ENCODE measurements at regions not wholly inside any gene's neighbourhood (a gene's known extent, or its start where the extent isn't known, plus 50 kb on each side); places are given as distances from the start of the nearest gene placed in this dataset.

- no peak for ATAC-seq
- Mint-ChIP-seq H3K27ac (no peak overlapping the region), H3K4me1 (no peaks in the 10 kb centered on the region), H3K27me3 (no peaks in the 10 kb centered on the region), H3K4me3 (no peak overlapping the region), H3K9me3 (no peaks in the 10 kb centered on the region), H3K36me3 (peaks cover 30% of the 10 kb centered on the region)
Observed at GRCh38 chr13:99857738-99858137, 113.8 kb downstream of the ZIC5 start.

- Mint-ChIP-seq H3K4me3 (no peak overlapping the region), H3K4me1 (no peaks in the 10 kb centered on the region)
- ATAC-seq = no peak
Observed at GRCh38 chr13:99855526-99856420, 115.8 kb downstream of the ZIC5 start.

GRCh38 chr13:99854366-99854765, 117.2 kb downstream of the ZIC5 start:
- no peak overlapping the region for H3K27ac Mint-ChIP-seq
- no peaks in the 10 kb centered on the region for H3K27me3 Mint-ChIP-seq
- peaks cover 25% of the 10 kb centered on the region for H3K36me3 Mint-ChIP-seq
- no peaks in the 10 kb centered on the region for H3K4me1 Mint-ChIP-seq
- no peaks in the 10 kb centered on the region for H3K9me3 Mint-ChIP-seq
- no peak overlapping the region for H3K4me3 Mint-ChIP-seq
- ATAC-seq = no peak

More at GRCh38 chr13:99855526-99856420, 115.8 kb downstream of the ZIC5 start:
- Mint-ChIP-seq H3K9me3 (no peaks in the 10 kb centered on the region), H3K27ac (no peak overlapping the region), H3K27me3 (no peaks in the 10 kb centered on the region), H3K36me3 (peaks cover 30% of the 10 kb centered on the region)

DNA sequence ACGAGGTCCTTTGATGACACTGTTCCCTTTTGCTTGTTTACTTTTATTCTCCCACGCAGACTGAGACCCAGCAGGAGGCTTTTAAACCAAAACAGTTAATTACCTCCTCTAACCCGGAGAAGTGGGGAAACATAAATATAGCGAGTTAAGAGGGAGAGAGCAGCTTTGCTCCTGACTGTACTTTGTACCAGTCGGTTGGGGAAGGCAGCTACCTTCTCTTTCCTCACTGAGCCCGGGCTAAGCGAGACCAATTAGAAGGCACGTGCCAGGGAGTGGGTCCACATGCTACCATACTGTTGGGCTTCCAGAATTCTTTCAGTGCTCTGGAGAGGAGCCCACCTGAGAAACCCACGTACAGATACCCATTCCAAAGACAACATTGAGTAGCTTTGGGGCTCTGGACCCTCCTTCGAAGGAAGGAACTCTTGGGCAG, 124.2 kb downstream of the ZIC5 start:
- Mint-ChIP-seq H3K4me3 (no peak overlapping the region), H3K4me1 (no peaks in the 10 kb centered on the region), H3K27me3 (no peaks in the 10 kb centered on the region), H3K36me3 (peaks cover 28% of the 10 kb centered on the region), H3K27ac (no peak overlapping the region), H3K9me3 (no peaks in the 10 kb centered on the region)
- no peak for ATAC-seq

DNA sequence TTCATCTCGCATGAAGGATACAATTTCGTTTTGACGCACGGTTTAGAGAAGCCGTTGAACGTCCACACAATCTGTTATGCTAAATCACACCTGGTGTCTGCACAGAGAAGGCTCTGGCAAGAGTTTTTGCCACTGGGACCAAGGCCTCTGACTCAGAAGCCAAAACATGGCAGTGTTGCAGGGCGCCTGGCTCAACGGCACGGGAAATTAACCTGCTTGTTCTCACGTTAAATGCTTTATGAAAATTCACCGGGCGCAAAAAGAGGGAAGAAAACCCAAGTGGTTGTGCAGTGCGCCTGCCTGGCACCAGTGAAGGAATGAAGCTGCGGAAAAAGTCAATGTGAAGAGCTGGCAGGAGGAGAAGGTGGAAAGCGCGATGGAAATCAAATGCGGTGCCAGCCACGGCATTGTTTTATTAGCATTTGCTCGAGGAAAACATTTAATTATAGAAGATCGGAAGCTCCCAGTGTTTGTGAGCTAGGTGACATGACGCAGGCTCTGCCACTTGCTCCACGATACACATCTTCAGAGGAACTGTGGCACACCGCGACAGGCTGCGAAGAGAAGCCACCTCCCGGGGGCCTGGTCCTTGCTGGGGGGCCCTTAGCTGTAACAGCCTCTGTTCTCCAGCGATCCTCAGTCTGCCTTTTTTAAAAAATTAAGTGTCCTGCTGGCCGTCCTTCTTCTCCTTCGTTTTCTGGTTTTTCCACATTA, 126.2 kb downstream of the ZIC5 start:
- Mint-ChIP-seq H3K4me3 (no peak overlapping the region), H3K9me3 (no peaks in the 10 kb centered on the region), H3K36me3 (peaks cover 28% of the 10 kb centered on the region), H3K27ac (no peak overlapping the region), H3K27me3 (no peaks in the 10 kb centered on the region), H3K4me1 (no peaks in the 10 kb centered on the region)
- no peak for ATAC-seq

DNA sequence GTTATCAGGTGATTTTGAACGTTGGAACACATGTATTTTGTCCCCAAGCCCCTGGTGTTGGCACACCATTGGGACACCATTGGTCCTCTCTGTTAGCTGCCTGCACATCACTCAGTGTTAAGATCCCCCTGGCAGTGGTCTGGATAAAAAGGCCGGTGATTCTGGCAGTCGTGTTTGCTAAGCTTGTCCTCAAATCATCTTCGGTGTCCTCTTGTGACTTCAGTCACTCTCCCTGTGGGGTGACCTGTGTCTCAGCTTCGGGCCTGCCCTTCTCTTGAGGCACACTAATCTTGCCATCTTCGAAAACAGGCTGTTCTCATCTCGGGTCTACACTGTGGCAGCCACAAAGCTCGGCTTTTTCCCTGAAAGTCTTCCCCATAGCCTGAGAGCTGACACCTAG, 127.1 kb downstream of the ZIC5 start:
- Mint-ChIP-seq H3K36me3 (peaks cover 26% of the 10 kb centered on the region), H3K4me3 (no peak overlapping the region), H3K27ac (no peak overlapping the region), H3K27me3 (no peaks in the 10 kb centered on the region), H3K9me3 (no peaks in the 10 kb centered on the region), H3K4me1 (no peaks in the 10 kb centered on the region)
- no peak for ATAC-seq

DNA sequence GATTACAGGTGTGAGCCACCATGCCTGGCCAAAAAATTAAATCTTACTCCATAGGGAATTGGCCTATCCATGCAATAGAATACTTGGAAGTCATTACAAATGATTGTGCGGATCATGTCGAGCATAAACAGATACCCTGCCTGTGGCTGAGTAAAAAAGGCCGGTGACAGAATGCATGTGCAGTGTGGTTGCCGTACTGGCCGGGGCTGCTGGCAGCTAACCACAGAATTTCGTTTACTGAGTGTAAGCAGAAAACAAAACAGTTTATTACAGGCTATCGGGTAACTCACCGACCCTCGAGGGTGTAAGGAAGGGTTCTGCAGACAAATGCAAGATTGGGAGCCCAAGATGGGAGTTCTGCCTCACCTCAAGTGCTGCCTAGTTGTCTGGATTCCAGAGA, 127.7 kb downstream of the ZIC5 start:
- Mint-ChIP-seq H3K9me3 (no peaks in the 10 kb centered on the region), H3K27me3 (no peaks in the 10 kb centered on the region), H3K36me3 (peaks cover 21% of the 10 kb centered on the region), H3K4me3 (no peak overlapping the region), H3K4me1 (no peaks in the 10 kb centered on the region), H3K27ac (no peak overlapping the region)
- ATAC-seq = no peak

- H3K4me3 Mint-ChIP-seq = no peak overlapping the region
- no peak for ATAC-seq
- no peak overlapping the region for H3K27ac Mint-ChIP-seq
- no peaks in the 10 kb centered on the region for H3K9me3 Mint-ChIP-seq
- H3K36me3 Mint-ChIP-seq = peaks cover 21% of the 10 kb centered on the region
- H3K4me1 Mint-ChIP-seq = no peaks in the 10 kb centered on the region
- no peaks in the 10 kb centered on the region for H3K27me3 Mint-ChIP-seq
Observed at GRCh38 chr13:99842405-99842804, 129.2 kb downstream of the ZIC5 start.

GRCh38 chr13:99836291-99836690, 135.3 kb downstream of the ZIC5 start:
- no peak for ATAC-seq
- no peak overlapping the region for H3K4me3 Mint-ChIP-seq

GRCh38 chr13:99835442-99835841, 136.1 kb downstream of the ZIC5 start:
- Mint-ChIP-seq H3K27me3 (no peaks in the 10 kb centered on the region), H3K9me3 (no peaks in the 10 kb centered on the region), H3K27ac (no peak overlapping the region), H3K36me3 (peaks cover 18% of the 10 kb centered on the region), H3K4me1 (no peaks in the 10 kb centered on the region), H3K4me3 (no peak overlapping the region)
- ATAC-seq = no peak

More at GRCh38 chr13:99836291-99836690, 135.3 kb downstream of the ZIC5 start:
- Mint-ChIP-seq H3K36me3 (peaks cover 18% of the 10 kb centered on the region), H3K4me1 (no peaks in the 10 kb centered on the region), H3K9me3 (no peaks in the 10 kb centered on the region), H3K27ac (no peak overlapping the region), H3K27me3 (no peaks in the 10 kb centered on the region)

GRCh38 chr13:99834246-99834645, 137.3 kb downstream of the ZIC5 start:
- Mint-ChIP-seq H3K4me1 (no peaks in the 10 kb centered on the region), H3K27me3 (no peaks in the 10 kb centered on the region), H3K36me3 (peaks cover 18% of the 10 kb centered on the region), H3K27ac (no peak overlapping the region), H3K9me3 (no peaks in the 10 kb centered on the region), H3K4me3 (no peak overlapping the region)
- ATAC-seq = no peak

DNA sequence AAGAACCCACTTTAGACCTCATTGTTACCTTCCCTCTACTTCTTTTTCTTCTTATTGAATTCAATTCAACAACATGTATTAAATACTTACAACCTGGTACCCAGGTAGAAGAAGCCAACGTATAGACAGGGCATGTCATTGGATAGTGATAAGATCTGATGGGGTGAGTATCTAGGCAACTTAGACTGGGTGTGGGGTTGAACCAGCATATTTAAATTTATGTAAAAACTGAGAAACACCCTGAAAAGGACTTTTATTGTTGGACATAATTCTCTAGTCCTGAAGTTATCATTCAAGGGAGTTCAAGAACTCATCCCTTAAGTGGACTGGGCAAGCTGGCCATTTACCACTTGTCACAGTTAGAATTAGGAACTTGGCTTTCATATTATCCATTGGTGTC, 139.2 kb downstream of the ZIC5 start:
- no peak for ATAC-seq
- no peak overlapping the region for H3K4me3 Mint-ChIP-seq
- H3K27ac Mint-ChIP-seq = no peak overlapping the region
- no peaks in the 10 kb centered on the region for H3K4me1 Mint-ChIP-seq
- H3K27me3 Mint-ChIP-seq = no peaks in the 10 kb centered on the region
- H3K36me3 Mint-ChIP-seq = peaks cover 18% of the 10 kb centered on the region
- H3K9me3 Mint-ChIP-seq = no peaks in the 10 kb centered on the region

DNA sequence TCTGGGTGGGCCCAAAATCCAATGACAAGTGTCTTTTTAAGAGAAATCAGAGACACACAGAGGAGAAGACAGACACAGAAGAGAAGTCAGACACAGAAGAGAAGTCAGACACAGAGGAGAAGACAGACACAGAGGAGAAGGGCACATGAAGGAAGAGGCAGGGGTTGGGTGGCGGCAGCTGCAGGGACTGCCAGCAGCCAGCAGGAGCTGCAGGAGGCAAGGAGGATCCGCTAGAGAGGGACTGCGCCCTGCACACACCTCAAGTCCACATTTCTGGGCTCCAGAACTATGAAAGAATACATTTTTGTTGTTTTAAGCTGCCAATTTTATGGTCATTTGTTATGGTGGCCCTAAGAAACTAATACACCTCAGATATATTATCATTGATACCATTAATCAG, 140.6 kb downstream of the ZIC5 start:
- no peak overlapping the region for H3K4me3 Mint-ChIP-seq

GRCh38 chr13:99829593-99830239, 141.9 kb downstream of the ZIC5 start:
- H3K36me3 Mint-ChIP-seq = peaks cover 11% of the 10 kb centered on the region
- no peaks in the 10 kb centered on the region for H3K4me1 Mint-ChIP-seq

More for the DNA sequence above, 140.6 kb downstream of the ZIC5 start:
- Mint-ChIP-seq H3K4me1 (no peaks in the 10 kb centered on the region), H3K36me3 (peaks cover 16% of the 10 kb centered on the region), H3K27ac (no peak overlapping the region), H3K9me3 (no peaks in the 10 kb centered on the region), H3K27me3 (no peaks in the 10 kb centered on the region)
- ATAC-seq = no peak

DNA sequence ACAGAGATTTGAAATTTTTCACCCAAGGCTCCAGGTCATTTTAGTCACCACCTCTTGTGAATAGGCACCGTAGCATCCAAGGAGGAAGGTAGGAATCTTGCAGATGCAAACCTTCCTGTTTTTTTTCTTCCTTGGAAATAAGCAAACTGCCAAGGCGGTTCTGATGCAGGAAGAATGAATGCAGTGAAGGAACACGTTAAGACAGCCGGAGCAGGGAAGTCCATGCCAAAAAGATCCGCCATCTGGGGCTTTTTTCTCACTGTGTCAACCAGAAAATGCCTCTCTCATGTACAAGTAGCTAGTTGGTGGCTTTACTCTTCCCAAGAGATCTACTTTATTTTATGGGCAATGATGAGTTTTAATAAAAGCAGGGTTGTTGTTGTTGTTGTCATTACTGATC, 142.4 kb downstream of the ZIC5 start:
- no peak for ATAC-seq
- Mint-ChIP-seq H3K27ac (no peak overlapping the region), H3K9me3 (no peaks in the 10 kb centered on the region), H3K36me3 (peaks cover 16% of the 10 kb centered on the region), H3K4me1 (no peaks in the 10 kb centered on the region), H3K27me3 (no peaks in the 10 kb centered on the region), H3K4me3 (no peak overlapping the region)

More at GRCh38 chr13:99829593-99830239, 141.9 kb downstream of the ZIC5 start:
- no peak for ATAC-seq
- Mint-ChIP-seq H3K27me3 (no peaks in the 10 kb centered on the region), H3K4me3 (no peak overlapping the region), H3K9me3 (no peaks in the 10 kb centered on the region), H3K27ac (no peak overlapping the region)

All from stimulated activated memory B cell treated with anti-CD40 and anti-IgM and Interleukin-4, amounts not matched to agents 10 μg/mL and 1 μg/mL and 100 μg/mL, for 72 hours (primary cell).